ENCODE measurements at regions not wholly inside any gene's neighbourhood (a gene's known extent, or its start where the extent isn't known, plus 50 kb on each side); places are given as distances from the start of the nearest gene placed in this dataset.
A peak's percentile ranks its signal among the peaks of the same experiment; 100 is the strongest.

- no peaks in the 10 kb centered on the region for H3K27me3 ChIP-seq (replicated peaks in 1 of 7)
- H3K4me3 ChIP-seq, result no peak overlapping the region
- H3K9me3 ChIP-seq, result no peaks in the 10 kb centered on the region
- peaks cover 0 to 99% (median 39%) of the 10 kb centered on the region in 6 donors for H3K36me3 ChIP-seq
- TF ChIP-seq POLR2AphosphoS5 (IDR thresholded peaks at IDR 0.05), result no peak
- no peak for TF ChIP-seq POLR2A (IDR thresholded peaks at IDR 0.05)
- TF ChIP-seq, protein P1, sequence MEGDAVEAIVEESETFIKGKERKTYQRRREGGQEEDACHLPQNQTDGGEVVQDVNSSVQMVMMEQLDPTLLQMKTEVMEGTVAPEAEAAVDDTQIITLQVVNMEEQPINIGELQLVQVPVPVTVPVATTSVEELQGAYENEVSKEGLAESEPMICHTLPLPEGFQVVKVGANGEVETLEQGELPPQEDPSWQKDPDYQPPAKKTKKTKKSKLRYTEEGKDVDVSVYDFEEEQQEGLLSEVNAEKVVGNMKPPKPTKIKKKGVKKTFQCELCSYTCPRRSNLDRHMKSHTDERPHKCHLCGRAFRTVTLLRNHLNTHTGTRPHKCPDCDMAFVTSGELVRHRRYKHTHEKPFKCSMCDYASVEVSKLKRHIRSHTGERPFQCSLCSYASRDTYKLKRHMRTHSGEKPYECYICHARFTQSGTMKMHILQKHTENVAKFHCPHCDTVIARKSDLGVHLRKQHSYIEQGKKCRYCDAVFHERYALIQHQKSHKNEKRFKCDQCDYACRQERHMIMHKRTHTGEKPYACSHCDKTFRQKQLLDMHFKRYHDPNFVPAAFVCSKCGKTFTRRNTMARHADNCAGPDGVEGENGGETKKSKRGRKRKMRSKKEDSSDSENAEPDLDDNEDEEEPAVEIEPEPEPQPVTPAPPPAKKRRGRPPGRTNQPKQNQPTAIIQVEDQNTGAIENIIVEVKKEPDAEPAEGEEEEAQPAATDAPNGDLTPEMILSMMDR (IDR thresholded peaks at IDR 0.05 in 8 of 11, conservative IDR thresholded peaks at IDR 0.05 in 3 of 11), result no peak
- no peak for DNase-seq
- H3K4me1 ChIP-seq, result peaks cover 0 to 13% (median 0%) of the 10 kb centered on the region in 6 donors
- WGBS, 5 donors, result 82 to 94% (median 93%) methylated on average over 1 of the region's 1 CpG
- intact Hi-C loops (cut with DNase I; ENCODE audit: low total_unique reads), result no loop called here
- H3K27ac ChIP-seq, result no peak overlapping the region
Observed at GRCh38 chr14:71713451-71713850, 218.8 kb upstream of the RGS6 start.

DNA sequence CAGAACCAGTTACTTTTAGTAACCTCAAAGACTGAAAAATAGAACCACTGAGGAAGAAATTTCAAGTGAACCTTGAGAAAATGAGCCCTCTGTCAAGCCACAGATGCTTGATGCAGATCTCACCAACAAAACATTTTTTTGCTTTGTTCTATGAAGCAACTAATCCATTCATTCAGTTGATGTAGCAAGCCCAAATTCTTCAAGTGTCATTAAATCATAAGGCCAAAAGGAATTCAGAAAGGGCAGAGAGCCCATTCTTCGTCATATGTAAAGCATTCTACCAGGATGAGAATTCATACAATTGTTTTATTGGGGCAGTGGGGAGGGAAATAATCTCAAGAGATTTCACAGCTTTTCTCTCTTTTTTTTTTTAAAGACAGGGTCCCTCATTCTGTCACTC is 218.0 kb upstream of the RGS6 start:
- Histone ChIP-seq H3K4me1 (peaks cover 0 to 13% (median 0%) of the 10 kb centered on the region in 6 donors), H3K27me3 (replicated peaks in 1 of 7) (no peaks in the 10 kb centered on the region), H3K9me3 (no peaks in the 10 kb centered on the region), H3K4me3 (no peak overlapping the region), H3K27ac (no peak overlapping the region), H3K36me3 (peaks cover 0 to 99% (median 36%) of the 10 kb centered on the region in 6 donors)
- DNase-seq, result no peak
- TF ChIP-seq, protein P1 (IDR thresholded peaks at IDR 0.05 in 8 of 11, conservative IDR thresholded peaks at IDR 0.05 in 3 of 11), result no peak
- TF ChIP-seq POLR2A (IDR thresholded peaks at IDR 0.05) (no peak), POLR2AphosphoS5 (IDR thresholded peaks at IDR 0.05) (no peak)
- intact Hi-C loops (cut with DNase I; ENCODE audit: low total_unique reads), result no loop called here
- 90 to 100% (median 96%) methylated on average over 1 of the region's 1 CpG for WGBS, 5 donors

DNA sequence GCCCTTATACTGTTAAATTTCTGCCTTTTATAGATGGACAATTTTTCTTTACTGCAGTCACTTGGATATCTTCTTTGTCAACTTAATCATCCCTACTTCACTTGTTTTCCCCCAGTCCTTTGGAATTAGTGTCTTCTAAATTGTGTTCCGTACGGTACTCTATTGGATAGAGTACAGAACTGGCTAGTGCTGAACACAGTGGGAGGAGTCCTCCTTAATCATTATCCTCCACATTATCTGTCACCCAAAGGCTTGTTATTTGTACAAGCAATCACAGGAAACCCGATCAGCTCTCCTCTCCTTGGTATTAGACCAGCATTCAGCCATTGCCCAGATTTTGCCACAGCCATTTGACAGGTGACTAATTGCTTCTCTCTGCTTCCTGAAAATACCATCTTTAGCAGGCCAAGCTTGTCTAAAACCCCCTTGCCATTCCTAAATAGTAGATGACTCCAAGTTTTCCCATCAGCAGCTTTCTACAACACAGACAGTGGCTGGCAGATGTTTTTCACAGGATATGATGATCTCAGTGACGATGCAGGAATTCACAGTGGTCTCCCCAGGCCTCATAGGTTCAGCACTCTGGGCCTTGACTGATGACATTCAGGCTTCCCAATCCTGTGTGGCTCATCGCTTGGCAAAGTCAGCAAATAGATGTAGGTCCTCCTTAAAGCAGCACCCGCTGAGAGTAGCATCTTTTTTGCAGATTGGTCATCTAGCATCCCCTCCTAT is 216.0 kb upstream of the RGS6 start:
- Histone ChIP-seq H3K4me3 (no peak overlapping the region), H3K27me3 (replicated peaks in 1 of 7) (no peaks in the 10 kb centered on the region), H3K4me1 (peaks cover 0 to 5% (median 0%) of the 10 kb centered on the region in 6 donors), H3K27ac (no peak overlapping the region), H3K9me3 (no peaks in the 10 kb centered on the region), H3K36me3 (peaks cover 0 to 96% (median 26%) of the 10 kb centered on the region in 6 donors)
- intact Hi-C loops (cut with DNase I; ENCODE audit: low total_unique reads), result no loop called here
- 84 to 93% (median 92%) methylated on average over 6 of the region's 6 CpGs for WGBS, 5 donors
- DNase-seq, result no peak
- no peak for TF ChIP-seq POLR2A (IDR thresholded peaks at IDR 0.05)
- TF ChIP-seq, protein P1 (IDR thresholded peaks at IDR 0.05 in 8 of 11, conservative IDR thresholded peaks at IDR 0.05 in 3 of 11), result no peak
- no peak for TF ChIP-seq POLR2AphosphoS5 (IDR thresholded peaks at IDR 0.05)

DNA sequence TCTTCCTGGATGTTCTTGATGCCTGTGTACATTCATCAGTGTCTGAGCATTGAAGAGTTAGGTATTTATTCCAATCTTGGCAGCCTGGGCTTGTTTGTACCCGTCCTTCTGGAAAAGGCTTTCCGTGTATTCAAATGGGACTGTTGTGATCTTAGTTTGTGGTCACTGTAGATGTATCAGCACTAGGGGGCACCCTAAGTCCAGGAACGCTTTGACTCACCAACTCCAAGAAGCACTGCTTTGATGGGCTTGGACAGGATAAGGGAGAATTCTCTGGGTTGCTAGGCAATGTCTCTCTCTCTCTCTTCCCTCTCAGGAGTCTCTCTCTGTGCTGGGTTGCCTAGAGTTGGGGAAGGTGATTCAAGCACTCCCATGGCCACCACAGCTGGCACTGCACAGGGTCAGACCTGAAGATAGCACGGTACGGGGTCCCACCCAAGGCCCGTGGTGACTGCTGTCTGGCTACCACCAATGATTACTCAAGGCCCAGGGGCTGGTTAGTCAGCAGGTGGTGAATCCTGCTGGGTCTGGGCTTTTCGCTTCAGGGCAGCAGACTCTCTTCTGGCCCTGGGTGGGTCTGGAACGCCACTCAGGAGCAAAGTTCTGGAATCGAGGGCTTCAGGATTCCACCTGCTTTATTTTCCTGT is 211.1 kb upstream of the RGS6 start:
- no peaks in the 10 kb centered on the region for H3K9me3 ChIP-seq
- no peak for DNase-seq
- H3K27ac ChIP-seq, result peak overlapping the region in 1 of 8 donors; percentile 52
- H3K4me1 ChIP-seq, result peaks cover 0 to 6% (median 0%) of the 10 kb centered on the region in 6 donors
- TF ChIP-seq, protein P1 (IDR thresholded peaks at IDR 0.05 in 8 of 11, conservative IDR thresholded peaks at IDR 0.05 in 3 of 11), result peak in 9 of 11 experiments; percentile 10 to 52 (median 38)
- no peak for TF ChIP-seq POLR2A (IDR thresholded peaks at IDR 0.05)
- H3K4me3 ChIP-seq, result no peak overlapping the region
- peaks cover 0 to 96% (median 38%) of the 10 kb centered on the region in 6 donors for H3K36me3 ChIP-seq
- intact Hi-C loops (cut with DNase I; ENCODE audit: low total_unique reads), result no loop called here
- no peaks in the 10 kb centered on the region for H3K27me3 ChIP-seq (replicated peaks in 1 of 7)
- WGBS, 5 donors, result 79 to 86% (median 82%) methylated on average over 6 to 9 of the region's 9 CpGs
